GM21360 (cell line): ENCODE measurements at regions not wholly inside any gene's neighbourhood (a gene's known extent, or its start where the extent isn't known, plus 50 kb on each side); places are given as distances from the start of the nearest gene placed in this dataset.
"Not testable (repeated sequence)": the region's sequence is repeated elsewhere in the genome, so short reads cannot be mapped to it uniquely, and the experiment has no call there.

Experiments used
- ATAC-seq: cut with Tn5 transposase; IDR thresholded peaks from one replicate; pipeline ENCODE4 v1.9.1; 2021; ENCODE audit warnings: mild to moderate bottlenecking, moderate library complexity; ENCODE audit not compliant: unreplicated experiment

GRCh38 chr12:69172491-69172890 is 66.9 kb upstream of the CPSF6 start:
- ATAC-seq = no peak

DNA sequence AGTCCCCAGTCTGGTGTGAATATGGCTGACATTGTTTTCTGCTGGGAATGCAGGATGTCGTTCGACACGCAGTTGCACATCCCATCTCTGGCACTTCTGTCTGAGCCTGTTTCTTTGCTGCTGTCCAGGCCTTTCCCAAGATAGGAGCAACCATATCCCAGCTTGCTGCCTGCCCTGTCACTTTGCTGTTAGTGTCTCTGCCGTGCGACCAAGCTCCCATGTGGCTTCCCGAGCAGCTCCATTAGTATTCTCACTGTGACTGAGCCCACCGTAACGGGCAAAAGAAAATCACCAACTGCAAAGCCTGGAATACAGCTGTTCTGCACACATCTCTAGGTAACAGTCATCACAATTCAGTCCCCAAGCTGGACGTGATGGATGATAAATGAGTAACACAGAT is 66.0 kb upstream of the CPSF6 start:
- ATAC-seq = no peak

GRCh38 chr12:69179786-69180185 is 59.6 kb upstream of the CPSF6 start:
- ATAC-seq = no peak

- not testable (repeated sequence) for ATAC-seq
Measured at GRCh38 chr12:69187572-69187971, 51.8 kb upstream of the CPSF6 start.

DNA sequence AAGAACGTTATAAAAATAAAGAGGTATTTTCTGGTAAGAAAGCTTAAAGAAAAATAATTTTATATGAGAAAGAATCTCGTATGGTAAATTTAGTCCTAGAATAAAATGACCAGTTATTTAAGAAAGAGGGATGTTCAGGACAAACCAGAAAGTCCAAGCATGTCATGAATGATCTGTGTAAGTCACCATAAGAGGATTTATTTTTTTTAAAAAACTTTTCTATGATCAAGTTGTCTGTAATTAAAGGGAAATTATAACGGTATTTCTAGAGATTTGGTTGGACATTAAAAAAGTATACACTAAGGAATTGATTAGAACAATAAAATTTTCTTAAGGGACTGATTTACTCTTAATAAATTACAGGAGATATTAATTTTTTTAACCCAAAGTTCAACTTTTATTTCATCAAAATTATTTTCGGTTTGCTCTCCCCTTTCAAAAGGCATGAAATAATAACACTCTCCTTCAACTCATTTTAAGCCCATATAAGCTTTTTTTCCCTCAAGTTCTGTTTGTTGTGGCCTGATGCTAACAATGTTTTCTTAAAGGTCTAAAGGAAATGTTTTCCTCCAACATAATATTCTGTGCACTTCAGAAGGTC is 49.9 kb upstream of the CPSF6 start:
- no peak for ATAC-seq
